Muscle layer of colon (tissue), 2 donors: ENCODE measurements at regions not wholly inside any gene's neighbourhood (a gene's known extent, or its start where the extent isn't known, plus 50 kb on each side); places are given as distances from the start of the nearest gene placed in this dataset.

Experiments
- H3K27ac ChIP-seq: one replicate; pipeline ENCODE4 v1.7.0; 2013; ENCODE audit warnings: low read depth, mild to moderate bottlenecking, low read length, moderate library complexity
- H3K27me3 ChIP-seq, 2 donors: one replicate each; pipeline ENCODE4 v1.7.0; 2013; ENCODE audit warnings: low read length in 2 of 2, mild to moderate bottlenecking in 2 of 2; ENCODE audit not compliant: insufficient read depth in 2 of 2, control insufficient read depth in 1 of 2
- H3K36me3 ChIP-seq: one replicate; pipeline ENCODE4 v1.7.0; 2013; ENCODE audit warnings: mild to moderate bottlenecking, low read length; ENCODE audit not compliant: insufficient read depth
- H3K4me1 ChIP-seq: one replicate; pipeline ENCODE4 v1.7.0; 2013; ENCODE audit warnings: mild to moderate bottlenecking, low read length; ENCODE audit not compliant: insufficient read depth
- H3K4me3 ChIP-seq, 2 donors: one replicate each; pipeline ENCODE4 v1.7.0; 2013; ENCODE audit warnings: low read length in 2 of 2, low read depth in 1 of 2, mild to moderate bottlenecking in 1 of 2, moderate library complexity in 1 of 2
- H3K9ac ChIP-seq: one replicate; pipeline ENCODE4 v1.7.0; 2013; ENCODE audit warnings: low read length
- H3K9me3 ChIP-seq: one replicate; pipeline ENCODE4 v1.7.0; 2013; ENCODE audit warnings: mild to moderate bottlenecking, low read length
- donor health status: abdominal sarcoma.
- donor health status: Adenocarcinoma of cecum.

DNA sequence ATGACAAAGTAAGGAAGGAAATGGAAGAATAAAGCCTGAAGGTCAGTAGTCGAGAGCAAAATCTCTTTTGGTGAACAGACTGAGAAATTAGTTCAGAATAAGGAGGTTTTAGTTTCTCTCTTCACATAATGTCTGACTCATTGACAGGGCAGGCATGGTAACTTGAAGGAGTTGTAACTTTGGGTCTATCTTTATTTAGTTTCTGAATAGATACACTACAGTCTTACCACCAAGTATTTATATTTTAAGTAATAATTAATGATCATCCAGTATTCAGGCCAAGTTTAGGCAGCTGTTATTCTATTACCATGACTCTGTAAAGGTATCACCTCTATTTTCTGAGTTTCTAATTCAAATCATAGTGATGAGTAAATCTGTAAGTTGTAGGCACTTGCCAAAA lies 219.9 kb downstream of the SPRY2 start:
- no peaks in the 10 kb centered on the region for H3K9me3 ChIP-seq

GRCh38 chr13:80118506-80118905 lies 222.4 kb downstream of the SPRY2 start:
- no peaks in the 10 kb centered on the region for H3K27me3 ChIP-seq
- no peaks in the 10 kb centered on the region for H3K9me3 ChIP-seq
- no peaks in the 10 kb centered on the region for H3K36me3 ChIP-seq
- H3K9ac ChIP-seq, result no peak overlapping the region
- no peak overlapping the region for H3K27ac ChIP-seq
- H3K4me1 ChIP-seq, result no peaks in the 10 kb centered on the region
- H3K4me3 ChIP-seq, result no peak overlapping the region

More for the DNA sequence above, 219.9 kb downstream of the SPRY2 start:
- Histone ChIP-seq H3K4me3 (no peak overlapping the region), H3K27ac (no peak overlapping the region), H3K27me3 (no peaks in the 10 kb centered on the region), H3K9ac (no peak overlapping the region), H3K4me1 (no peaks in the 10 kb centered on the region), H3K36me3 (no peaks in the 10 kb centered on the region)

DNA sequence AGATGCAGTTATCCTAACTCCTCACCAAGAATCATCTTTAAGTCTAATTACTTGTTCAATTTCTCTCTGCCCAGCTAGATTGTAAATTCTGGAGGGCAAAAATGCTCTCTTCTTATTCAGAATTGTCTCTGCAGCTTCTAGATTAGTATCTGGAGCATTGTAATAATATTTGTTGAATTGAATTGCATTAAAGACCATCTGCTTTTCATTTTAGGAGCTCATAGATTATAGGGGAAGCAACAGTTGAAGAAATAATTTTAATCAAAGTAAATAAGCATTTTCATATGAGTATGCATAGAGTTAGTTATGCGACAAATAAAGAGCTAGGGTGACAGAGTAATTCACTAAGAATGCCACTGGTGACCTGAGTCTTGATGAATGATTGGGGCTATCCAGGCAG lies 222.8 kb downstream of the SPRY2 start:
- Histone ChIP-seq H3K4me3 (no peak overlapping the region), H3K27ac (no peak overlapping the region), H3K9me3 (no peaks in the 10 kb centered on the region), H3K36me3 (no peaks in the 10 kb centered on the region), H3K27me3 (no peaks in the 10 kb centered on the region), H3K4me1 (no peaks in the 10 kb centered on the region), H3K9ac (no peak overlapping the region)

GRCh38 chr13:80117515-80117914 lies 223.4 kb downstream of the SPRY2 start:
- Histone ChIP-seq H3K27me3 (no peaks in the 10 kb centered on the region), H3K27ac (no peak overlapping the region), H3K9ac (no peak overlapping the region), H3K36me3 (no peaks in the 10 kb centered on the region), H3K4me1 (no peaks in the 10 kb centered on the region), H3K9me3 (no peaks in the 10 kb centered on the region), H3K4me3 (no peak overlapping the region)

GRCh38 chr13:80116107-80116506 lies 224.8 kb downstream of the SPRY2 start:
- no peaks in the 10 kb centered on the region for H3K4me1 ChIP-seq
- H3K9me3 ChIP-seq, result no peaks in the 10 kb centered on the region
- no peak overlapping the region for H3K27ac ChIP-seq
- no peak overlapping the region for H3K9ac ChIP-seq
- no peak overlapping the region for H3K4me3 ChIP-seq
- no peaks in the 10 kb centered on the region for H3K27me3 ChIP-seq
- no peaks in the 10 kb centered on the region for H3K36me3 ChIP-seq

DNA sequence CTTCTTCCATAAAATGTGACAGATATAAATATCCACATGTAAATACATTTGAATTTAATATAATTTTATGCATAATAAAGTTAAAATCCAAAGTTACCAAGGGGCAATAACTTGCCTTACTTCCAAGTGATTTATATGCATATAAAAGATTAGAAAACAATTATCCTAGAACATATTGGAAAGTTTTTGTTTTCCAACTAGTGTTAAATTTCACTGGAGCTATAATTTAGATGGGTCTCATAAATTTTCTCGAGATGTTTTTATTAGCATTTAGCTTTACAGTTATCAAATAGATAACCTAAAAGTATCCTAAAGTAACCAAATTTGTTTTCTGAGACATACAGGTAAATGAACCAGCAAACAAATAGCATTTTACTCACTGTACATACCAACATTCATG lies 225.3 kb downstream of the SPRY2 start:
- Histone ChIP-seq H3K27me3 (no peaks in the 10 kb centered on the region), H3K36me3 (no peaks in the 10 kb centered on the region), H3K4me3 (no peak overlapping the region), H3K9ac (no peak overlapping the region), H3K9me3 (no peaks in the 10 kb centered on the region), H3K4me1 (no peaks in the 10 kb centered on the region), H3K27ac (no peak overlapping the region)

DNA sequence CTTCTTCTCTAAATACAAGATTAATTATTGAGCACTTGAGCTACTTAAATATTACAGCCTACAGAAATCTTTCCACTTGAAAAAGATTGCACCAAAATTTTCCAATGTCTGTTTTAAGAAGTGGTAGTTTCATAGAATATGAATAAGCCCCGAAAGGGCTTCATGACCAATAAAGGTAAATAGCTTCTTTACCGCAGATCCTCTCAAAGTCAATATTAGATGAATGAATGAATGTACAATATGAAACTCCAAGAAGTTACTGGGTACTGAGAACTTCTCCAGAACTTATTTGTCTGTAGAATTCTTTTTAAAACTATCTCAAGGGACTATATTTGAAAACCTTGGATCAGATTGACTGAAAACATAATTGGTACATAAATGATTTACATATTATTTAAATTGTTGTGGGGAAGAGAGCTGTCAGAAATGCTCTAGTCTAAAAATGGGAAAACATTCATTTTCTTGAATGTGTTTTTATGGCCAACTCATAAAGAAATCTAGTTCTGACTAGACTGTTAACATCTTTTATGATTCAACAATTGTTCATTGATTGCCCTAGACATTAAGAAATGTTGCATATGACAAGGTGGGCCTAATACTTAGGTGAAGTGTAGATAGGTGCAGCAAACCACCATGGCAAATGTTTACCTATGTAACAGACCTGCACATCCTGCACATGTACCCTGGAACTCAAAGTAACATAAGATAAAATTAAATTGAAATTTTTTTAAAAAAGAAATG lies 227.0 kb downstream of the SPRY2 start:
- Histone ChIP-seq H3K4me3 (no peak overlapping the region), H3K27ac (no peak overlapping the region), H3K4me1 (no peaks in the 10 kb centered on the region), H3K36me3 (no peaks in the 10 kb centered on the region), H3K9me3 (no peaks in the 10 kb centered on the region), H3K9ac (no peak overlapping the region), H3K27me3 (no peaks in the 10 kb centered on the region)

- Histone ChIP-seq H3K9me3 (no peaks in the 10 kb centered on the region), H3K27me3 (no peaks in the 10 kb centered on the region), H3K9ac (no peak overlapping the region), H3K36me3 (no peaks in the 10 kb centered on the region), H3K4me3 (no peak overlapping the region), H3K27ac (no peak overlapping the region), H3K4me1 (no peaks in the 10 kb centered on the region)
These were observed 231.6 kb downstream of the SPRY2 start for GRCh38 chr13:80109303-80109702.

DNA sequence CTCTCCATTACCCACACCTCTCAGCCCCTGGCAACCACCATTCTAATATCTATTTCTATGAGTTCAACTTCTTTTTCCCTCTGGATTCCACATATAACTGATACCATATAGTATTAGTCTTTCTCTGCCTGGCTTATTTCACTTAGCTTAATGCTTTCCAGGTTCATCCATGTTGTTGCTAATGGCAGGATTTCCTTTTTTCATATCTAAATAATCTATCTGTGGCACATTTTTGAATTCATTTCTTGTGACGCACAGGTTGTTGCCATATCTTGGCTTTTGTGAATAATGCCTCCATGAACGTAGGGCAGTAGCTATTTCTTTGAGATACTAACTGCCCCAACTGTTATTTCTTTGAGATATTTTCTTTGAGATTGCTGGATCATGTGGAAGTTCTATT lies 235.6 kb downstream of the SPRY2 start:
- no peaks in the 10 kb centered on the region for H3K4me1 ChIP-seq
- no peaks in the 10 kb centered on the region for H3K36me3 ChIP-seq
- no peak overlapping the region for H3K27ac ChIP-seq
- no peaks in the 10 kb centered on the region for H3K9me3 ChIP-seq
- H3K9ac ChIP-seq, result no peak overlapping the region
- no peak overlapping the region for H3K4me3 ChIP-seq
- no peaks in the 10 kb centered on the region for H3K27me3 ChIP-seq

DNA sequence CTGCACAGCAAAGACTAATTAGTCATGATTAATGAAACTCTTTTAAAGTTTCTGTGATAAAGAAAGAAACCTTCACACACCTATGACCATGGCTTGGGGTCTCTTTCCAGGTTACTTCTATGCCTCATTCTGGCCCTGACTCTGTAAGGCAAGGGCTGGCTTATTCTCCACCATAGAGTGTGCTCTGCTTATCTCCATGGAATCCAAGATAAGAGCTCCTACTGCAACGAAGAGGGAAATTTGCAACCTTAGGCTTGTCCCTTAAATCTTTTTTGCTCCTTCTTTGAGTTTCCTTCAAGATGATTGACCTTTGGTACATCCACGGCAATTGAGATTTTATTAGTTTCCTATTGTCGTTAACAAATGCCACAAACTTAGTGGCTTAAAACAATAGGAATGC lies 239.9 kb downstream of the SPRY2 start:
- no peak overlapping the region for H3K4me3 ChIP-seq
- no peaks in the 10 kb centered on the region for H3K4me1 ChIP-seq
- H3K9me3 ChIP-seq, result no peaks in the 10 kb centered on the region
- H3K27me3 ChIP-seq, result no peaks in the 10 kb centered on the region
- no peak overlapping the region for H3K9ac ChIP-seq
- no peak overlapping the region for H3K27ac ChIP-seq
- H3K36me3 ChIP-seq, result no peaks in the 10 kb centered on the region

- H3K27ac ChIP-seq, result no peak overlapping the region
These were observed 240.3 kb downstream of the SPRY2 start for GRCh38 chr13:80100636-80101035.

GRCh38 chr13:80097561-80097960 lies 243.4 kb downstream of the SPRY2 start:
- H3K27ac ChIP-seq, result no peak overlapping the region
- no peaks in the 10 kb centered on the region for H3K9me3 ChIP-seq
- H3K27me3 ChIP-seq, result no peaks in the 10 kb centered on the region
- no peak overlapping the region for H3K9ac ChIP-seq
- no peaks in the 10 kb centered on the region for H3K4me1 ChIP-seq
- H3K36me3 ChIP-seq, result no peaks in the 10 kb centered on the region
- H3K4me3 ChIP-seq, result no peak overlapping the region

More at GRCh38 chr13:80100636-80101035, 240.3 kb downstream of the SPRY2 start:
- H3K4me3 ChIP-seq, result no peak overlapping the region
- no peaks in the 10 kb centered on the region for H3K36me3 ChIP-seq
- H3K9ac ChIP-seq, result no peak overlapping the region
- no peaks in the 10 kb centered on the region for H3K27me3 ChIP-seq
- no peaks in the 10 kb centered on the region for H3K9me3 ChIP-seq
- H3K4me1 ChIP-seq, result no peaks in the 10 kb centered on the region
